Colonic mucosa (tissue), 4 donors: ENCODE measurements at regions not wholly inside any gene's neighbourhood (a gene's known extent, or its start where the extent isn't known, plus 50 kb on each side); places are given as distances from the start of the nearest gene placed in this dataset.
"Not testable (repeated sequence)": the region's sequence is repeated elsewhere in the genome, so short reads cannot be mapped to it uniquely, and the experiment has no call there.

Experiments
- DNase-seq: peaks from one replicate; pipeline ENCODE4 v3.0.0-alpha.2; 2020
- H3K27ac ChIP-seq: fragments of 200-600 bp; one replicate; pipeline ENCODE4 v1.8.0; 2021
- H3K27me3 ChIP-seq: fragments of 200-600 bp; one replicate; pipeline ENCODE4 v1.8.0; 2021
- H3K36me3 ChIP-seq: fragments of 200-600 bp; one replicate; pipeline ENCODE4 v1.8.0; 2021
- H3K4me1 ChIP-seq: fragments of 200-600 bp; one replicate; pipeline ENCODE4 v1.8.0; 2021; ENCODE audit warnings: mild to moderate bottlenecking
- H3K4me3 ChIP-seq: fragments of 200-600 bp; one replicate; pipeline ENCODE4 v1.8.0; 2021
- H3K9ac ChIP-seq, 2 donors: one replicate each; pipeline ENCODE4 v1.7.0; 2013; ENCODE audit warnings: control low read depth in 2 of 2, low read depth in 2 of 2, low read length in 2 of 2
- H3K9me3 ChIP-seq: fragments of 200-600 bp; one replicate; pipeline ENCODE4 v1.8.0; 2021
- CTCF ChIP-seq: fragments of 200-600 bp; IDR thresholded peaks from one replicate; pipeline ENCODE4 v1.8.0; 2022; ENCODE audit warnings: antibody characterized with exemption, mild to moderate bottlenecking
- intact Hi-C: fragments of 100-400 bp; cut with DNase I; formaldehyde crosslinking; loops from one replicate; pipeline ENCODE4 v1.14.1; 2022
- donor health status: healthy.
- donor health status: DM: no; HTN: no; CAD: no.
- donor health status: DM: no; HTN: no; CAD: no.

- no peak overlapping the region for H3K9ac ChIP-seq
- H3K4me3 ChIP-seq, result no peak overlapping the region
- H3K36me3 ChIP-seq, result no peaks in the 10 kb centered on the region
- no peaks in the 10 kb centered on the region for H3K27me3 ChIP-seq
- DNase-seq, result no peak
- no peaks in the 10 kb centered on the region for H3K9me3 ChIP-seq
- intact Hi-C loops, result no loop called here
- no peak overlapping the region for H3K27ac ChIP-seq
- H3K4me1 ChIP-seq, result no peaks in the 10 kb centered on the region
- no peak for TF ChIP-seq CTCF
Observed at GRCh38 chr5:92222449-92222848, 839.3 kb upstream of the ARRDC3 start.

DNA sequence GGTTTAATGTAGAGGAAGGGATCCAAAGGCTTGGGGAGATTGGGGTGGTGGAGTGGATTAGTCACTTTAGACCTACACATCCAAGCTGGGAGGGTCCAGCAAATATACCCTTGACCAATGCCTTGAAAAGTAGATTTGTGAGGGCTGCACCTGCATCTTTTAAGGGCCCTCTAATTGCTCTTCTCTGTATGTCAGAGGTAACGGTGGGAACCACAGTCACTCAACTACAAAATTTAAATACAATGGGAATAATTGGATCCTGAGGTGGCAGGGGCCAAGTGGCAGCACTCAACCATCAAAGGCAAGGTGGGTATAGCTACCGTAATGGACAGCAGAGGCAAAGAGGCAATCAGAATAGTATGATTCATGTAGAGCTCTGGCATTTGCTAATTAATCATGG lies 833.7 kb upstream of the ARRDC3 start:
- intact Hi-C loops, H3K4me3 ChIP-seq, H3K36me3 ChIP-seq, H3K9me3 ChIP-seq, H3K4me1 ChIP-seq, DNase-seq, H3K27me3 ChIP-seq, H3K27ac ChIP-seq, H3K9ac ChIP-seq: not testable (repeated sequence)

GRCh38 chr5:92215116-92215515 lies 832.0 kb upstream of the ARRDC3 start:
- no peak overlapping the region for H3K4me3 ChIP-seq
- no peak overlapping the region for H3K9ac ChIP-seq
- no peak for TF ChIP-seq CTCF
- H3K9me3 ChIP-seq, result no peaks in the 10 kb centered on the region
- H3K27ac ChIP-seq, result no peak overlapping the region
- intact Hi-C loops, result no loop called here
- H3K36me3 ChIP-seq, result no peaks in the 10 kb centered on the region
- DNase-seq, result no peak
- H3K27me3 ChIP-seq, result no peaks in the 10 kb centered on the region
- no peaks in the 10 kb centered on the region for H3K4me1 ChIP-seq

- TF ChIP-seq CTCF, result no peak
- no peak overlapping the region for H3K27ac ChIP-seq
- intact Hi-C loops, result no loop called here
- H3K36me3 ChIP-seq, result no peaks in the 10 kb centered on the region
- no peaks in the 10 kb centered on the region for H3K4me1 ChIP-seq
- H3K9me3 ChIP-seq, result no peaks in the 10 kb centered on the region
- no peak overlapping the region for H3K4me3 ChIP-seq
- H3K9ac ChIP-seq, result no peak overlapping the region
- DNase-seq, result no peak
- no peaks in the 10 kb centered on the region for H3K27me3 ChIP-seq
Observed at GRCh38 chr5:92208265-92208664, 825.1 kb upstream of the ARRDC3 start.

DNA sequence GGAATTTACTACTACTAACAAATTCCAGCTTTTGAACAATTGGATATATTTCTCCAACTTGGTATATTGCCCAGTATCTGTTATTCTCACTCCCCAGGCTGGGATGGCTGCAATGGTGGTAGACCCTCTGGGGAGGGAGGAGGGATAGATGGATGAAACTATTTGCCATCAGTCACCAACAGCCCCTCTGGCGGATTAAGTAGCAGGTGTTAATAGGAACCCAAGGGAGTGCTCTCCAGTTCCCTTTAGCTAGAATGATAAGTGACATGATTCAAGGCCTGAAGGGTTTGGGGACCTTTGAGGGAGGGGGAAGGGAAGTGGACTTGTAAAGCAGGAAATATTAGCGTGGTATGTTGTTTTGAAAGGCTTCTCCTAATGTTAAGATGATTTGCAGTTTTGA lies 824.0 kb upstream of the ARRDC3 start:
- H3K4me1 ChIP-seq, result no peaks in the 10 kb centered on the region

DNA sequence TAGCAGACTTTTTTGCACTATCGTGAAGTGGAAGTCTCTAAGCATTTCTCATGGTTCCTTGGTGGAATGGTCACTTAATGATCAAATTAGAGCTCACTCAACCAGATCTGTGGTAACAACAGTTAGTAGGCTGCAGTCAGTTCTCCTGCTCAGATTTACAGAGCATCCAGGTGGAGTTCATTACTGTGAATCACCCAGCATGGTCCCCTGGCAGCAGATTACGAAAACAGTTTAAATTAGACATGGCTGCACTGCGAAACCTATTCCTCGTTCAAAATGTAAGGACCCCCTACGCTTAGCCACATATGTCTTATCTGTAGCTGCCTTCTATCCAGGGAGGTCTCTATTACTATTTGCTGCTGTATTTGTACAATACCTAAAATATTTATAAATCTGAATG lies 823.6 kb upstream of the ARRDC3 start:
- intact Hi-C loops, result no loop called here

More for the DNA sequence above, 824.0 kb upstream of the ARRDC3 start:
- TF ChIP-seq CTCF, result no peak
- Histone ChIP-seq H3K9me3 (no peaks in the 10 kb centered on the region), H3K27me3 (no peaks in the 10 kb centered on the region), H3K4me3 (no peak overlapping the region), H3K9ac (no peak overlapping the region), H3K27ac (no peak overlapping the region), H3K36me3 (no peaks in the 10 kb centered on the region)
- no peak for DNase-seq
- intact Hi-C loops, result no loop called here

GRCh38 chr5:92199035-92199434 lies 815.9 kb upstream of the ARRDC3 start:
- H3K27ac ChIP-seq, intact Hi-C loops, H3K9ac ChIP-seq, H3K9me3 ChIP-seq, H3K4me1 ChIP-seq, DNase-seq, H3K27me3 ChIP-seq, H3K4me3 ChIP-seq, H3K36me3 ChIP-seq: not testable (repeated sequence)

More for the DNA sequence above, 823.6 kb upstream of the ARRDC3 start:
- H3K27ac ChIP-seq, result no peak overlapping the region
- no peak for DNase-seq
- no peak overlapping the region for H3K4me3 ChIP-seq
- TF ChIP-seq CTCF, result no peak
- H3K27me3 ChIP-seq, result no peaks in the 10 kb centered on the region
- no peak overlapping the region for H3K9ac ChIP-seq
- H3K9me3 ChIP-seq, result no peaks in the 10 kb centered on the region
- no peaks in the 10 kb centered on the region for H3K36me3 ChIP-seq
- no peaks in the 10 kb centered on the region for H3K4me1 ChIP-seq
